ENCODE measurements at regions not wholly inside any gene's neighbourhood (a gene's known extent, or its start where the extent isn't known, plus 50 kb on each side); places are given as distances from the start of the nearest gene placed in this dataset.

DNA sequence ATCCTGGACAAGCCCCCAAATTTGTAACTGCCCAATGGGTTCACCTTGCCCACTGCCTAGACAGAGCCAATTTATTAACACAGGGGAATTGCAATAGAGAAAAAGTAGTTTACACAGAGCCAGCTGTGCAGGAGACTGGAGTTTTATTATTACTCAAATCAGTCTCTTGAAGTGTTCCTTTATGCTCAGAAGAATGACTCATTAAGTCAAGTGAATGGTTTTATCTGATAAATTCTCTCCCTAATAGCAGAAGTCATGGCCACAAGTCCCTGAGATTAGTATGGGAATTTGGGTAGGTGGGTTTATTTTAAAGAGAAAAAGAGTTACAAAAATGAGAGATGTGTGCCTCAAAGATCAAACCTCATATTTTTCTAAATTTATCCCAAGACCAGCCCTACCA is 122.8 kb upstream of the NUDT4 start:
- Histone ChIP-seq H3K9me2 (replicated peaks; ENCODE audit: low read depth, low read length) (no peaks in the 10 kb centered on the region), H3F3A (ENCODE audit: low read depth) (no peaks in the 10 kb centered on the region), H3K79me2 (ENCODE audit: insufficient read depth, low read length) (no peaks in the 10 kb centered on the region), H3K9ac (ENCODE audit: low read depth, low read length, poor library complexity, severe bottlenecking) (no peak overlapping the region), H3K36me3 (ENCODE audit: insufficient read depth, low read length) (no peaks in the 10 kb centered on the region), H3K9me3 (ENCODE audit: insufficient read depth, low read depth, low read length) (no peaks in the 10 kb centered on the region), H2AFZ (ENCODE audit: low read length) (no peak overlapping the region), H3K27me3 (ENCODE audit: insufficient read depth, low read length, poor library complexity, severe bottlenecking) (peaks cover 4% of the 10 kb centered on the region), H4K20me1 (ENCODE audit: insufficient read depth, low read length, poor library complexity, severe bottlenecking) (no peaks in the 10 kb centered on the region), H3K4me1 (ENCODE audit: insufficient read depth, low read length, poor library complexity, severe bottlenecking) (no peaks in the 10 kb centered on the region), H3K4me2 (ENCODE audit: low read depth, low read length, poor library complexity, severe bottlenecking) (no peak overlapping the region), H3K4me3 (ENCODE audit: low read length, poor library complexity, severe bottlenecking) (no peak overlapping the region)
- TF ChIP-seq, protein P1, sequence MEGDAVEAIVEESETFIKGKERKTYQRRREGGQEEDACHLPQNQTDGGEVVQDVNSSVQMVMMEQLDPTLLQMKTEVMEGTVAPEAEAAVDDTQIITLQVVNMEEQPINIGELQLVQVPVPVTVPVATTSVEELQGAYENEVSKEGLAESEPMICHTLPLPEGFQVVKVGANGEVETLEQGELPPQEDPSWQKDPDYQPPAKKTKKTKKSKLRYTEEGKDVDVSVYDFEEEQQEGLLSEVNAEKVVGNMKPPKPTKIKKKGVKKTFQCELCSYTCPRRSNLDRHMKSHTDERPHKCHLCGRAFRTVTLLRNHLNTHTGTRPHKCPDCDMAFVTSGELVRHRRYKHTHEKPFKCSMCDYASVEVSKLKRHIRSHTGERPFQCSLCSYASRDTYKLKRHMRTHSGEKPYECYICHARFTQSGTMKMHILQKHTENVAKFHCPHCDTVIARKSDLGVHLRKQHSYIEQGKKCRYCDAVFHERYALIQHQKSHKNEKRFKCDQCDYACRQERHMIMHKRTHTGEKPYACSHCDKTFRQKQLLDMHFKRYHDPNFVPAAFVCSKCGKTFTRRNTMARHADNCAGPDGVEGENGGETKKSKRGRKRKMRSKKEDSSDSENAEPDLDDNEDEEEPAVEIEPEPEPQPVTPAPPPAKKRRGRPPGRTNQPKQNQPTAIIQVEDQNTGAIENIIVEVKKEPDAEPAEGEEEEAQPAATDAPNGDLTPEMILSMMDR (conservative IDR thresholded peaks at IDR 0.05; ENCODE audit: low read length): no peak
- no peak for TF ChIP-seq EZH2phosphoT487 (IDR thresholded peaks at IDR 0.05; ENCODE audit: borderline replicate concordance)

DNA sequence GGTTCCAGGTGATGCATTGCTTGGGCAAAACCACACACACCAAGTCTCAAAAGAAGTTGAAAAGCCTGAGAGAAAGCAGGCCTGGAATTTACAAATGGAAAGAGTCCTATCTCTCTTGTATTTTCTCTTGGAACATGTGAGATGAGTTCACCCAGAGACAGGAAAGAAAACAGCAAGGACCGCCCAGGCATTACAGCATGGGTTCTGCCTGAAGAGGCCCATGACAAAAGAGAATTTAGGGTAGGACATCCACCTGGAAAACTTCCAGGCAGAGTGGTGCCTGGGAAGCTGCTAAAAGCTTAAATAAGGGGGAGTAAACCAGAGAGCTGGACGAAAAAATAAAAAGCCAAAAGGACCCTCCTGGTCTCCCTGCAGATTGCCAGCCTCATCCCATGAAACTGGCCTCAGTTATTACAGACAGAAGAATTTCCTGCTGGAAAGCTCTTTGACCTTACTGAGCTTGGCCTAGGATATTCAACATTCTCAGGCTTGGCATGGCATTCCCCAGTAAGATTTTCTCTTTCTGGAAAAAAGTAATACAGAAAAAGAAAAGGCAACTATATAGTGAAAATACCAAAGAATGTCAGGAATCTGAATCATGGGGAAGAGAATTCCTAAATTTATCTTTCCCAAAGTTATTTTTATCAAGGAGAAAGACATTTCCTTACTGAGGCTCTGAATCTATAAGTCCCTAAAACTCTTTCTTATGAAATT is 121.3 kb upstream of the NUDT4 start:
- Histone ChIP-seq H3K9ac (ENCODE audit: low read depth, low read length, poor library complexity, severe bottlenecking) (no peak overlapping the region), H3K4me2 (ENCODE audit: low read depth, low read length, poor library complexity, severe bottlenecking) (no peak overlapping the region), H3K4me1 (ENCODE audit: insufficient read depth, low read length, poor library complexity, severe bottlenecking) (no peaks in the 10 kb centered on the region), H3K9me2 (replicated peaks; ENCODE audit: low read depth, low read length) (no peaks in the 10 kb centered on the region), H3K36me3 (ENCODE audit: insufficient read depth, low read length) (no peaks in the 10 kb centered on the region), H2AFZ (ENCODE audit: low read length) (no peak overlapping the region), H4K20me1 (ENCODE audit: insufficient read depth, low read length, poor library complexity, severe bottlenecking) (no peaks in the 10 kb centered on the region), H3K4me3 (ENCODE audit: low read length, poor library complexity, severe bottlenecking) (no peak overlapping the region), H3K79me2 (ENCODE audit: insufficient read depth, low read length) (no peaks in the 10 kb centered on the region), H3F3A (ENCODE audit: low read depth) (no peaks in the 10 kb centered on the region), H3K27me3 (ENCODE audit: insufficient read depth, low read length, poor library complexity, severe bottlenecking) (peaks cover 4% of the 10 kb centered on the region), H3K9me3 (ENCODE audit: insufficient read depth, low read depth, low read length) (no peaks in the 10 kb centered on the region)
- TF ChIP-seq EZH2phosphoT487 (IDR thresholded peaks at IDR 0.05; ENCODE audit: borderline replicate concordance): no peak
- TF ChIP-seq, protein P1 (conservative IDR thresholded peaks at IDR 0.05; ENCODE audit: low read length): no peak

DNA sequence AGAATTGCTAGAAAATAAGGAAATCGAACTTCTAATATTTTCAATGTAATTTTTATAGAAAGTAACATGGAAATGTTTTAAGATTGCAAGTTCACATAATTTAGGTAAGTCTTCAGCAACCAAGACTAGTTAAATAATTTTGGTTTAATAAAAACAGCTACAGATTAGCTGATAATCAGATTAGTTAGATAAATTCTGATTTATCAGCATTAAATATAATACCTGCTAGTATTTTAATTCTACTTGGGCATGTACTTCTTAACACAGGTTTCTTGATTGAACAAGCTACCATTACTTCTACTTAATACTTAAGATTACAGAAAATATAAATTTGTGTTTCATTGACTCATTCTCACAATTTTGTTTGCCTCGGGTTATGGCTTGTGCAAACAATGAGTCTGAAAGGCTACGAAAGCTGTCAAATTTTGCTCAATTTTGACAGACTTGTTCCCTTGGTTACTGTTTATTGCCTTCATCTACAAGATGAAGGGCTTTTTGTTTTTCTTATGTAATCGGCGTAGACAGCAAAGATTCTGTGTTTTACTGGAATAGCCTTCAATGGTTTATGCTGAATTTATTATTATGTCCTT is 116.1 kb upstream of the NUDT4 start:
- no peaks in the 10 kb centered on the region for H3K27me3 ChIP-seq (ENCODE audit: insufficient read depth, low read length, poor library complexity, severe bottlenecking)
- no peaks in the 10 kb centered on the region for H3F3A ChIP-seq (ENCODE audit: low read depth)
- TF ChIP-seq, protein P1 (conservative IDR thresholded peaks at IDR 0.05; ENCODE audit: low read length): no peak
- TF ChIP-seq EZH2phosphoT487 (IDR thresholded peaks at IDR 0.05; ENCODE audit: borderline replicate concordance): no peak
- no peak overlapping the region for H2AFZ ChIP-seq (ENCODE audit: low read length)
- no peaks in the 10 kb centered on the region for H3K36me3 ChIP-seq (ENCODE audit: insufficient read depth, low read length)
- no peak overlapping the region for H3K4me2 ChIP-seq (ENCODE audit: low read depth, low read length, poor library complexity, severe bottlenecking)
- no peaks in the 10 kb centered on the region for H3K4me1 ChIP-seq (ENCODE audit: insufficient read depth, low read length, poor library complexity, severe bottlenecking)
- no peak overlapping the region for H3K4me3 ChIP-seq (ENCODE audit: low read length, poor library complexity, severe bottlenecking)
- H3K79me2 ChIP-seq (ENCODE audit: insufficient read depth, low read length): no peaks in the 10 kb centered on the region
- H3K9ac ChIP-seq (ENCODE audit: low read depth, low read length, poor library complexity, severe bottlenecking): no peak overlapping the region
- H3K9me2 ChIP-seq (replicated peaks; ENCODE audit: low read depth, low read length): no peaks in the 10 kb centered on the region
- H4K20me1 ChIP-seq (ENCODE audit: insufficient read depth, low read length, poor library complexity, severe bottlenecking): no peaks in the 10 kb centered on the region
- no peaks in the 10 kb centered on the region for H3K9me3 ChIP-seq (ENCODE audit: insufficient read depth, low read depth, low read length)
